NCI-H82 treated with DMSO at 0.1 percent for 48 hours (cell line): ENCODE measurements at regions not wholly inside any gene's neighbourhood (a gene's known extent, or its start where the extent isn't known, plus 50 kb on each side); places are given as distances from the start of the nearest gene placed in this dataset.
"Not testable (repeated sequence)": the region's sequence is repeated elsewhere in the genome, so short reads cannot be mapped to it uniquely, and the experiment has no call there.

Experiments used
- DNase-seq: peaks from one replicate; lab custom pipeline; 2025; ENCODE audit not compliant: unreplicated experiment; lab: John Stamatoyannopoulos, UW

DNA sequence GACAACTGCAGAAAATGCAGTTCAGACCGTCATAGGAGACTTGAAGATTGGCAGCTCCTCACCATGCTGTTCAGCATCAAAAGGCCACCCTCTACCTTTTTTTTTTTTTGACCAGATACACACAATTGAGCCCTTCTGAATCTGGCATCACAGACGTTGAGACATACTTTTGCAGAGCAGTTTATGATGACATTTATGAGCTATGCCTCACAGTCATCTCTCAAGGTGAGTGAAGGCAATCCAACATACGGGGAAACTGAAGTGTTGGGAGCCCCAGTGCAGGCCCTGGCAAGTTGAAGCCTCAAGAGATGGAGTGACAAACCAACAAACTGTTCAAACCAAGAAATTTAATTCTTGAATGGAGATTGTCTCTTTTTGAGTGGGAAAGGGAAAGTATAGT, 83.6 kb upstream of the DLX6 start:
- no peak for DNase-seq

GRCh38 chr7:96923345-96923744, 82.0 kb upstream of the DLX6 start:
- not testable (repeated sequence) for DNase-seq

GRCh38 chr7:96927131-96927530, 78.2 kb upstream of the DLX6 start:
- no peak for DNase-seq

GRCh38 chr7:96928965-96929364, 76.4 kb upstream of the DLX6 start:
- DNase-seq: no peak

DNA sequence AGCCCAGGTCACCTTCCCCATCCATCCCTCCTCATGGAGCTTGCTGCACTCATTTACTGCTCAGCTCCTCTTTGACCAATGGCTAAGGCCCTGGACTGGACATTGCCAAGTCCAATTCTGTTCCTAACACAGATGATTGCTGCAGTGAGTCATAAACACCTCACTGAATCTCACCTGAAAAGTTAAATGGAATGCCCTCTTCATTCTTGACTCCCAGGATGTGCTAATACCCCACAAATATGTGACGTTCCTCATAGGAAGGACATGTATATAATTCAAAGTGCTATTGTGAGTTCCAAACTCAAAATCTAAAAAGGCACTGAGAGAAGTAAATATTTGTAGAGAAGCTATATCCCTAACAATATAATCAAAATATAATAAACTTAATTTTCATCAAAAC, 73.5 kb upstream of the DLX6 start:
- DNase-seq: no peak

- no peak for DNase-seq
Observed at GRCh38 chr7:96933067-96933645, 72.2 kb upstream of the DLX6 start.

- no peak for DNase-seq
Observed at GRCh38 chr7:96936621-96937020, 68.7 kb upstream of the DLX6 start.

DNA sequence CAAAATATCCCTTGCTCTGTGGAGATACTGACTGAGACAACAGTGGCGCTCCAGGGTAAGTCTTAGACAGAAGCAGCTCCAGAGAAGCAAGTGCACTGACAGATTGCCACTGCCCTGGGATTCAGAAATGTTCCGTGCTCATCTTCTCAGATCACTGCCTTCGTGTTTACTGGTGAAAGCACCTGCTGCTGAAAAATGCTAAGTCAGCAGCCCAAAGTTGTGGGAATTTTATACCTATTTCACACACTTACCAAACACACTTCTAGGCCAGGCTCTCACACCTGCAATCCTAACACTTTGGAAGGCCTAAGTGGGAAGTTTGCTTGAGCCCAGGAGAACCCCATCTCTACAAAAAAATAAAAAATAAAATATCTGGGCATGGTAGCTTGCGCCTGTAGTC, 63.2 kb upstream of the DLX6 start:
- no peak for DNase-seq

- no peak for DNase-seq
Observed at GRCh38 chr7:96949766-96950165, 55.6 kb upstream of the DLX6 start.

- DNase-seq: no peak
Observed at GRCh38 chr7:96952974-96953391, 52.4 kb upstream of the DLX6 start.

- no peak for DNase-seq
Observed at GRCh38 chr7:96953676-96954513, 51.5 kb upstream of the DLX6 start.
